Progenitor cell of endocrine pancreas (in vitro differentiated cells): ENCODE measurements at regions not wholly inside any gene's neighbourhood (a gene's known extent, or its start where the extent isn't known, plus 50 kb on each side); places are given as distances from the start of the nearest gene placed in this dataset.

Source experiments
- DNase-seq: peaks from one replicate; pipeline ENCODE4 v3.0.0; 2021; ENCODE audit warnings: low spot score; ENCODE audit not compliant: unreplicated experiment
- H3K27ac Mint-ChIP-seq: 2 replicates; pipeline ENCODE4 v1.8.0; 2021; ENCODE audit warnings: mild to moderate bottlenecking, moderate library complexity, mixed read lengths
- H3K27me3 Mint-ChIP-seq: 2 replicates; pipeline ENCODE4 v1.8.0; 2021; ENCODE audit warnings: mixed read lengths
- H3K36me3 Mint-ChIP-seq: 2 replicates; pipeline ENCODE4 v1.8.0; 2022; ENCODE audit warnings: mixed read lengths; ENCODE audit not compliant: insufficient read depth
- H3K4me1 Mint-ChIP-seq: 2 replicates; pipeline ENCODE4 v1.8.0; 2021; ENCODE audit warnings: low read depth, mixed read lengths
- H3K4me3 Mint-ChIP-seq: 2 replicates; pipeline ENCODE4 v1.8.0; 2021; ENCODE audit warnings: low read depth, mild to moderate bottlenecking, moderate library complexity, mixed read lengths
- H3K9me3 Mint-ChIP-seq: 2 replicates; pipeline ENCODE4 v1.8.0; 2021; ENCODE audit warnings: low read depth, mixed read lengths
- CTCF ChIP-seq: fragments of 200-600 bp; sonication (generic); IDR thresholded peaks from one replicate; pipeline ENCODE4 v1.5.0; 2021; ENCODE audit warnings: antibody characterized with exemption, mild to moderate bottlenecking; ENCODE audit not compliant: unreplicated experiment

- H3K4me1 Mint-ChIP-seq = peaks cover 2% of the 10 kb centered on the region
- no peak for TF ChIP-seq CTCF
Observed at GRCh38 chr13:105492216-105492615, 1043.2 kb downstream of the EFNB2 start.

GRCh38 chr13:105491345-105491744 lies 1044.1 kb downstream of the EFNB2 start:
- TF ChIP-seq CTCF = no peak
- no peak for DNase-seq
- peaks cover 11% of the 10 kb centered on the region for H3K27me3 Mint-ChIP-seq
- H3K4me1 Mint-ChIP-seq = peaks cover 2% of the 10 kb centered on the region
- H3K36me3 Mint-ChIP-seq = no peaks in the 10 kb centered on the region
- no peak overlapping the region for H3K27ac Mint-ChIP-seq
- no peaks in the 10 kb centered on the region for H3K9me3 Mint-ChIP-seq
- no peak overlapping the region for H3K4me3 Mint-ChIP-seq

More at GRCh38 chr13:105492216-105492615, 1043.2 kb downstream of the EFNB2 start:
- H3K27ac Mint-ChIP-seq = no peak overlapping the region
- DNase-seq = no peak
- peaks cover 14% of the 10 kb centered on the region for H3K27me3 Mint-ChIP-seq
- H3K36me3 Mint-ChIP-seq = no peaks in the 10 kb centered on the region
- H3K9me3 Mint-ChIP-seq = no peaks in the 10 kb centered on the region
- H3K4me3 Mint-ChIP-seq = no peak overlapping the region

- no peak for DNase-seq
- H3K4me3 Mint-ChIP-seq = no peak overlapping the region
- H3K4me1 Mint-ChIP-seq = no peaks in the 10 kb centered on the region
- no peak for TF ChIP-seq CTCF
- H3K9me3 Mint-ChIP-seq = peaks cover 10% of the 10 kb centered on the region
- H3K36me3 Mint-ChIP-seq = no peaks in the 10 kb centered on the region
- no peaks in the 10 kb centered on the region for H3K27me3 Mint-ChIP-seq
- no peak overlapping the region for H3K27ac Mint-ChIP-seq
Observed at GRCh38 chr13:105485081-105485480, 1050.4 kb downstream of the EFNB2 start.

- Mint-ChIP-seq H3K4me1 (peaks cover 11% of the 10 kb centered on the region), H3K4me3 (no peak overlapping the region), H3K36me3 (no peaks in the 10 kb centered on the region), H3K9me3 (no peaks in the 10 kb centered on the region), H3K27ac (no peak overlapping the region), H3K27me3 (peaks cover 9% of the 10 kb centered on the region)
- no peak for DNase-seq
- TF ChIP-seq CTCF = no peak
Observed at GRCh38 chr13:105474983-105475610, 1060.4 kb downstream of the EFNB2 start.

- Mint-ChIP-seq H3K4me3 (no peak overlapping the region), H3K9me3 (peaks cover 3% of the 10 kb centered on the region), H3K27me3 (peaks cover 7% of the 10 kb centered on the region), H3K36me3 (no peaks in the 10 kb centered on the region), H3K4me1 (peaks cover 12% of the 10 kb centered on the region), H3K27ac (no peak overlapping the region)
- TF ChIP-seq CTCF = no peak
- DNase-seq = no peak
Observed at GRCh38 chr13:105471673-105472072, 1063.8 kb downstream of the EFNB2 start.
